ENCODE measurements at regions not wholly inside any gene's neighbourhood (a gene's known extent, or its start where the extent isn't known, plus 50 kb on each side); places are given as distances from the start of the nearest gene placed in this dataset.

- TF ChIP-seq CTCF (IDR thresholded peaks at IDR 0.05) (no peak), POLR2AphosphoS5 (IDR thresholded peaks at IDR 0.05) (no peak)
Measured at GRCh38 chr6:54043360-54043759, 67.9 kb upstream of the MLIP start.
